Gastroesophageal sphincter (tissue), 3 donors: ENCODE measurements at regions not wholly inside any gene's neighbourhood (a gene's known extent, or its start where the extent isn't known, plus 50 kb on each side); places are given as distances from the start of the nearest gene placed in this dataset.

Experiments
- EP300 ChIP-seq: sonication (generic); formaldehyde crosslinking; IDR thresholded peaks from one replicate; pipeline ENCODE4 v1.6.1; 2017; ENCODE audit warnings: antibody characterized with exemption, mild to moderate bottlenecking
- POLR2A ChIP-seq, 2 donors: fragments of 450-650 bp; IDR thresholded peaks; one replicate each; pipeline ENCODE4 v1.6.1; 2017; ENCODE audit warnings: antibody characterized with exemption in 2 of 2, mild to moderate bottlenecking in 2 of 2, moderate library complexity in 1 of 2
- POLR2AphosphoS5 ChIP-seq: sonication (generic); formaldehyde crosslinking; IDR thresholded peaks from one replicate; pipeline ENCODE4 v1.6.1; 2017; ENCODE audit warnings: antibody characterized with exemption
- TF ChIP-seq, protein P1 (sequence below), 4 experiments: fragments of 200-600 bp in 2 of 4; fragments of 450-650 bp in 2 of 4; sonication (generic) in 1 of 4; IDR thresholded peaks; one replicate each; pipeline ENCODE4 v1.5.1; 2017 to 2019; ENCODE audit warnings: antibody characterized with exemption in 4 of 4, mild to moderate bottlenecking in 2 of 4, moderate library complexity in 2 of 4

- no peak for TF ChIP-seq POLR2A (IDR thresholded peaks at IDR 0.05)
- TF ChIP-seq POLR2AphosphoS5: no peak
- TF ChIP-seq, protein P1, sequence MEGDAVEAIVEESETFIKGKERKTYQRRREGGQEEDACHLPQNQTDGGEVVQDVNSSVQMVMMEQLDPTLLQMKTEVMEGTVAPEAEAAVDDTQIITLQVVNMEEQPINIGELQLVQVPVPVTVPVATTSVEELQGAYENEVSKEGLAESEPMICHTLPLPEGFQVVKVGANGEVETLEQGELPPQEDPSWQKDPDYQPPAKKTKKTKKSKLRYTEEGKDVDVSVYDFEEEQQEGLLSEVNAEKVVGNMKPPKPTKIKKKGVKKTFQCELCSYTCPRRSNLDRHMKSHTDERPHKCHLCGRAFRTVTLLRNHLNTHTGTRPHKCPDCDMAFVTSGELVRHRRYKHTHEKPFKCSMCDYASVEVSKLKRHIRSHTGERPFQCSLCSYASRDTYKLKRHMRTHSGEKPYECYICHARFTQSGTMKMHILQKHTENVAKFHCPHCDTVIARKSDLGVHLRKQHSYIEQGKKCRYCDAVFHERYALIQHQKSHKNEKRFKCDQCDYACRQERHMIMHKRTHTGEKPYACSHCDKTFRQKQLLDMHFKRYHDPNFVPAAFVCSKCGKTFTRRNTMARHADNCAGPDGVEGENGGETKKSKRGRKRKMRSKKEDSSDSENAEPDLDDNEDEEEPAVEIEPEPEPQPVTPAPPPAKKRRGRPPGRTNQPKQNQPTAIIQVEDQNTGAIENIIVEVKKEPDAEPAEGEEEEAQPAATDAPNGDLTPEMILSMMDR (IDR thresholded peaks at IDR 0.05): no peak
- TF ChIP-seq EP300: no peak
Observed at GRCh38 chr12:124491310-124491709, 76.1 kb downstream of the NCOR2 start.
